ENCODE measurements at regions not wholly inside any gene's neighbourhood (a gene's known extent, or its start where the extent isn't known, plus 50 kb on each side); places are given as distances from the start of the nearest gene placed in this dataset.
"Not testable (repeated sequence)": the region's sequence is repeated elsewhere in the genome, so short reads cannot be mapped to it uniquely, and the experiment has no call there.

DNA sequence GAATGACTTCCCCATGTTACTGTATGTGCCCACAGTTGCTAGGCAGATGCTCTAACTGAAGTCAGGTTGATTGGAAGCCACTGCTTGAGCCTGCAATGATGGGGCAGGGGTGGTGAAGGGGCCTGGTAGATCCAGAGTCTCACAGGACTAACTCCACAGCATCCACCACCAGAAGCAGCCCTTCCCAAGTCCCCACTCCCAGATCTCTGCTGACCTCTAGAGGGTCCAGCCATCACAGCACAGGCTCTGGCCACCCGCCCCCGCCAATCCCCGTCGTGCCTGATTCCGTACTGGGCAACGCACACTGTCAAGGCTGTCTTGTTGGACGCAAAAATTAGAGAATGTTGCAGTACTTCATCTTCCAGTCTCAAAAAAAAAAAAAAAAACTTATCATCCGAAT lies 136.8 kb upstream of the PDE1C start:
- Histone ChIP-seq H3K4me3 (no peak overlapping the region), H3K36me3 (no peaks in the 10 kb centered on the region), H3K9me3 (no peaks in the 10 kb centered on the region), H3K27ac (no peak overlapping the region), H3K4me1 (no peaks in the 10 kb centered on the region), H3K27me3 (peaks cover 7% of the 10 kb centered on the region)
- TF ChIP-seq, protein P1, sequence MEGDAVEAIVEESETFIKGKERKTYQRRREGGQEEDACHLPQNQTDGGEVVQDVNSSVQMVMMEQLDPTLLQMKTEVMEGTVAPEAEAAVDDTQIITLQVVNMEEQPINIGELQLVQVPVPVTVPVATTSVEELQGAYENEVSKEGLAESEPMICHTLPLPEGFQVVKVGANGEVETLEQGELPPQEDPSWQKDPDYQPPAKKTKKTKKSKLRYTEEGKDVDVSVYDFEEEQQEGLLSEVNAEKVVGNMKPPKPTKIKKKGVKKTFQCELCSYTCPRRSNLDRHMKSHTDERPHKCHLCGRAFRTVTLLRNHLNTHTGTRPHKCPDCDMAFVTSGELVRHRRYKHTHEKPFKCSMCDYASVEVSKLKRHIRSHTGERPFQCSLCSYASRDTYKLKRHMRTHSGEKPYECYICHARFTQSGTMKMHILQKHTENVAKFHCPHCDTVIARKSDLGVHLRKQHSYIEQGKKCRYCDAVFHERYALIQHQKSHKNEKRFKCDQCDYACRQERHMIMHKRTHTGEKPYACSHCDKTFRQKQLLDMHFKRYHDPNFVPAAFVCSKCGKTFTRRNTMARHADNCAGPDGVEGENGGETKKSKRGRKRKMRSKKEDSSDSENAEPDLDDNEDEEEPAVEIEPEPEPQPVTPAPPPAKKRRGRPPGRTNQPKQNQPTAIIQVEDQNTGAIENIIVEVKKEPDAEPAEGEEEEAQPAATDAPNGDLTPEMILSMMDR (IDR thresholded peaks at IDR 0.05) = no peak
- TF ChIP-seq POLR2A (IDR thresholded peaks at IDR 0.05) (no peak), EP300 (IDR thresholded peaks at IDR 0.05) (no peak), POLR2AphosphoS5 (IDR thresholded peaks at IDR 0.05) (no peak)
- DNase-seq (ENCODE audit: low spot score in 2 of 2) = no peak
- 26% methylated on average over 8 of the region's 8 CpGs for WGBS

DNA sequence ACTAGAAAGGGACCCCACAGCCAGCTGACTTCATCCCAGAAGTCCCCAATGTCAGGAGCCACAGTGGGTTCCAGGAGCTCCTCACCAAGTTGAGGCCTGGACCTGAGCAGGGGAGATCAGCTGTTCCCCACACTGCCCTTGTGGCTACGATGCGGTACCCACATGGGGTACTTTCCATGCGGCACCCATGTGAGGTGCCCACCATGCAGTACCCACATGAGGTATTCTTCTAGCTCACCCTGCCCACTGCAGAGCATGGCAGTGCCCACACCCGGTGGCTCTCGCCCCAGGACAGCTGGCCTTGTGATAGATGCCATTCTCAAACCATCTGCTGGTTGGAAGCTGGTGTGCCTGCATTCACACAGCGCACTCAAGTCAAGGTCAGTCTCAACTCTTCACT lies 136.3 kb upstream of the PDE1C start:
- DNase-seq (ENCODE audit: low spot score in 2 of 2) = no peak
- peaks cover 7% of the 10 kb centered on the region for H3K27me3 ChIP-seq
- H3K36me3 ChIP-seq = no peaks in the 10 kb centered on the region
- H3K9me3 ChIP-seq = no peaks in the 10 kb centered on the region
- no peak overlapping the region for H3K4me3 ChIP-seq
- no peak overlapping the region for H3K27ac ChIP-seq
- TF ChIP-seq EP300 (IDR thresholded peaks at IDR 0.05) (no peak), POLR2A (IDR thresholded peaks at IDR 0.05) (no peak), POLR2AphosphoS5 (IDR thresholded peaks at IDR 0.05) (no peak)
- TF ChIP-seq, protein P1 (IDR thresholded peaks at IDR 0.05) = no peak
- no peaks in the 10 kb centered on the region for H3K4me1 ChIP-seq
- 93% methylated on average over 6 of the region's 6 CpGs for WGBS

- not testable (repeated sequence) for H3K4me3 ChIP-seq; H3K9me3 ChIP-seq; H3K27ac ChIP-seq; H3K4me1 ChIP-seq; H3K36me3 ChIP-seq; DNase-seq (ENCODE audit: low spot score in 2 of 2); H3K27me3 ChIP-seq
- WGBS = 53% methylated on average over 4 of the region's 4 CpGs
Measured at GRCh38 chr7:32205298-32205824, 135.2 kb upstream of the PDE1C start.

DNA sequence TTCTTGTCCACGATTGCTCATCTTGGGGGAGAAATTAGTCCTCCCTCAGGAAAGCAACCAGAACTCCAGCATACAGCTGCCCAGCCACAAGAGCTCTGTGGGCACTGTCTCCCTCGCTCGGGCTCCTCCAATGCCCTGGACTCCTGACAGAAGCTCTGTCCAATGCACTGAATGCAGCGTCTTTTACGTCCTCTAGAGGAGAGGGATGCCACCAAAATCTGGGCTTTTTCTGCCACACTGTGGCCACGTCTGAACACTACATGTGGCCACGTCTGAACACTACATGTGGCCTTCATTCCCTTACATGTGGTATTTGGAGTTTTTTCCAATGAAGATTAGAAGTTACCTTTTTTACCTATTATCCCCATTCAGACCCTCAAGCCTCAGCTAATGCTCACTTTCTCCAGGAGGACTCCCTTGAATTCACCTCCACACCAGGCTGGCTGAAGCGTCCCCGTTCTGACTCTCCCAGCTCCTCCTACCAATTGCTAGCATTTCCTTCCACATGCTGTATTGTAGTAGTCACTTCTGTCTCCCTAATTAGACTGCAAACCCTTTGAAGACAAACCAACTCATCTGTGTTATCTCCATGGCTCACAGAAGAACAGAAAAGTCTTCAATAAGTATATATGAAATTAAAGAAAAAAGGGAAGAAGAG lies 134.3 kb upstream of the PDE1C start:
- H3K4me1 ChIP-seq = no peaks in the 10 kb centered on the region
- peaks cover 7% of the 10 kb centered on the region for H3K27me3 ChIP-seq
- no peak for DNase-seq (ENCODE audit: low spot score in 2 of 2)
- no peak overlapping the region for H3K4me3 ChIP-seq
- no peak overlapping the region for H3K27ac ChIP-seq
- H3K36me3 ChIP-seq = no peaks in the 10 kb centered on the region
- WGBS = 26% methylated on average over 9 of the region's 9 CpGs
- TF ChIP-seq EP300 (IDR thresholded peaks at IDR 0.05) (no peak), POLR2A (IDR thresholded peaks at IDR 0.05) (no peak), POLR2AphosphoS5 (IDR thresholded peaks at IDR 0.05) (no peak)
- TF ChIP-seq, protein P1 (IDR thresholded peaks at IDR 0.05) = peak; percentile 9 to 55
- no peaks in the 10 kb centered on the region for H3K9me3 ChIP-seq

DNA sequence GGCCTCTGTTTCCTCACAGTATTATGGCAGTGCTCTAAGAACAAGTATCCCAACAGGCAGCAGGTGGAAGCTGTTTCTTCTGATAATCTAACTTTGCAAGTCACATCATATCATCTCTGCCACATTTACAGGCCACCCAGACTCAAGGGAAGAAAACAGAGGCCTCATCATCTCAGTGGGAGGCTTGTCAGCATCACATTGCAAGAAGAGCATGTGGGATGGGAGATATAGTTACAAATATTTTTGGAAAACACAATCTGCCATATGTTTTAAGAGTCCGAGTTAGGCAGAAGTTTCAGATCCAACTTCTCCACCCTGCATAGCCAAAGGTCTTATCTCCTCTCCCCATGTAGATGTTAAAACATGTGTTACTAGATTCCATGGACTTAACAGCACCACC lies 130.4 kb upstream of the PDE1C start:
- Histone ChIP-seq H3K9me3 (no peaks in the 10 kb centered on the region), H3K27me3 (no peaks in the 10 kb centered on the region), H3K27ac (no peak overlapping the region), H3K4me3 (no peak overlapping the region), H3K4me1 (no peaks in the 10 kb centered on the region), H3K36me3 (no peaks in the 10 kb centered on the region)
- TF ChIP-seq, protein P1 (IDR thresholded peaks at IDR 0.05) = no peak
- no peak for TF ChIP-seq POLR2A (IDR thresholded peaks at IDR 0.05)
- TF ChIP-seq POLR2AphosphoS5 (IDR thresholded peaks at IDR 0.05) = no peak
- TF ChIP-seq EP300 (IDR thresholded peaks at IDR 0.05) = no peak
- 50% methylated on average over 1 of the region's 1 CpG for WGBS
- no peak for DNase-seq (ENCODE audit: low spot score in 2 of 2)

- no peak overlapping the region for H3K27ac ChIP-seq
- no peaks in the 10 kb centered on the region for H3K4me1 ChIP-seq
- no peak for DNase-seq (ENCODE audit: low spot score in 2 of 2)
- H3K4me3 ChIP-seq = no peak overlapping the region
- no peaks in the 10 kb centered on the region for H3K36me3 ChIP-seq
- no peak for TF ChIP-seq EP300 (IDR thresholded peaks at IDR 0.05)
- TF ChIP-seq, protein P1 (IDR thresholded peaks at IDR 0.05) = no peak
- TF ChIP-seq POLR2AphosphoS5 (IDR thresholded peaks at IDR 0.05) = no peak
- H3K9me3 ChIP-seq = peaks cover 4% of the 10 kb centered on the region
- H3K27me3 ChIP-seq = no peaks in the 10 kb centered on the region
Measured at GRCh38 chr7:32194537-32194936, 124.3 kb upstream of the PDE1C start.

All from suprapubic skin (tissue), 4 donors.